ENCODE measurements at regions not wholly inside any gene's neighbourhood (a gene's known extent, or its start where the extent isn't known, plus 50 kb on each side); places are given as distances from the start of the nearest gene placed in this dataset.
"Not testable (repeated sequence)": the region's sequence is repeated elsewhere in the genome, so short reads cannot be mapped to it uniquely, and the experiment has no call there.

- peak; percentile 56 for DNase-seq
Observed at GRCh38 chr12:93223440-93224426, 154.0 kb upstream of the NUDT4 start.

GRCh38 chr12:93225094-93225493 is 152.6 kb upstream of the NUDT4 start:
- DNase-seq: no peak

DNA sequence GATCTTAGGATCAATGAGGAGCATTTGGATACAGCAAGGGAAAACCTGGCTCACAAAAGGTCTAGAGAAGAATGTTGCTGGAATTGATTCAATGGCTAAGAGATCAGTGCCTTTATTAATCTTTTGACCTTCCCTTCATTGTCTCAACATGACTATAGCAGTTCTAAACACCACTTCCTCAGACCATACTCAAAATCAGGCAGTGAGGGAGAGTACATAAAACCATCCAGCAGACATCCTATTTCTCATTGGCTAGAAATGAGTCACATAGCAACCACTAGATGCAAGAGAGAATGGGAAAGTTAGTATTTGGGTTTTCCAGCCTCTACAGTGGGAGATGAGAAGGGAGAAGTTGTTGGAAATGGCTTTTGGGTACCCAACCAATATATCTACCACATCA is 151.4 kb upstream of the NUDT4 start:
- no peak for DNase-seq

- DNase-seq: no peak
Observed at GRCh38 chr12:93229494-93230325, 148.0 kb upstream of the NUDT4 start.

DNA sequence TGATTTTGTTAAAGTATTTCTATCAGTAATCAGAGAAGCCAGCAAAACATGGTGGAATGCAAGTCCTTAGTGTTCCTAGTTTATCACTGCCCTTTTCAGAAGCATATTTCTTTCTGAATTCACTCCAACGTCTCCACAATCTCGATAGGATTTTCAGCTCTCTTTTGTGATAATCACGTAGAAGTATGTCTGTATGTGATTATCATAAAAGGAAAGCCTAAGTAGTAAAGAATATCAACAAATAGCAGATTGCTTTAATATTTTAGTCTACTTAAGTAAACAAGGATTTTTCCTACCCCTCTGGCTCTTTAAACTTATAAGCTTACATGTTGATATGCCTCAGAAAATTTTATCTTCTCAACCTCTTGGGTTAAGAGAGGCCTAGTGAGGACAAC is 147.4 kb upstream of the NUDT4 start:
- DNase-seq: no peak

- DNase-seq: no peak
Observed at GRCh38 chr12:93231938-93232337, 145.8 kb upstream of the NUDT4 start.

- DNase-seq: peak; percentile 47
Observed at GRCh38 chr12:93234641-93235040, 143.1 kb upstream of the NUDT4 start.

- DNase-seq: no peak
Observed at GRCh38 chr12:93235881-93236280, 141.8 kb upstream of the NUDT4 start.

DNA sequence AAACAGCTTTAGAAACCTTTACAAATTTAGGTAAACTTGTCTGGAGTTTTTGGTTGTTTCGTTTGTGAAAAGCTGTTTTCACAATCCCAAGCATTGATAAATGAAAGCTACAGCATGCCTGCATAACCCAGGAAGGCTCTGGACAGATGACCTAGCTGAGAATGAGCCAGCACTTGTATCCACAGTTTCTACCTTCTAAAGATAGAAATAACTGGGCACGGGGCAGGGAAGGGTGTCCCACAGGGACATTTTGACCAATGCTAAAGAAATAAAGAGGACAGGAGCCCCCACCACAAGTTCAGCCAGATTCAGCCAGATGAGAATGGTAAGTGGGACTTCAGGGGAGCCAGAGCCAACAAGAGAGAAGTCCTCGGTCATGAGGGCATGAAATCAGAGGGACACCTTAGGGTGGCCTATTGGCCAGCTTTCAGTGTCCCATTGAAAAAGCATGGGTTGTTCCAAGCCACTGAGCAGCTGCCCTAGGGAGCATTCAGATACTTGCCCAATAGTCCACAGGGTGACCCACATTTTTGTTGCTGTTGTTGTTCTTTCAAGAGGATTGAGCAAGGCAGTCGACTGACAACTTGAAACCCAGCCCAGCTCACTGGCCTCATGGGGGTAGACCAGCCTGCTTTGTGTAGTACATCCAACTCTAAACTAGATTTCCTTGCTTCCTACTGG is 140.3 kb upstream of the NUDT4 start:
- DNase-seq: no peak

- DNase-seq: not testable (repeated sequence)
Observed at GRCh38 chr12:93238512-93239262, 139.0 kb upstream of the NUDT4 start.

- DNase-seq: not testable (repeated sequence)
Observed at GRCh38 chr12:93239789-93240188, 137.9 kb upstream of the NUDT4 start.

DNA sequence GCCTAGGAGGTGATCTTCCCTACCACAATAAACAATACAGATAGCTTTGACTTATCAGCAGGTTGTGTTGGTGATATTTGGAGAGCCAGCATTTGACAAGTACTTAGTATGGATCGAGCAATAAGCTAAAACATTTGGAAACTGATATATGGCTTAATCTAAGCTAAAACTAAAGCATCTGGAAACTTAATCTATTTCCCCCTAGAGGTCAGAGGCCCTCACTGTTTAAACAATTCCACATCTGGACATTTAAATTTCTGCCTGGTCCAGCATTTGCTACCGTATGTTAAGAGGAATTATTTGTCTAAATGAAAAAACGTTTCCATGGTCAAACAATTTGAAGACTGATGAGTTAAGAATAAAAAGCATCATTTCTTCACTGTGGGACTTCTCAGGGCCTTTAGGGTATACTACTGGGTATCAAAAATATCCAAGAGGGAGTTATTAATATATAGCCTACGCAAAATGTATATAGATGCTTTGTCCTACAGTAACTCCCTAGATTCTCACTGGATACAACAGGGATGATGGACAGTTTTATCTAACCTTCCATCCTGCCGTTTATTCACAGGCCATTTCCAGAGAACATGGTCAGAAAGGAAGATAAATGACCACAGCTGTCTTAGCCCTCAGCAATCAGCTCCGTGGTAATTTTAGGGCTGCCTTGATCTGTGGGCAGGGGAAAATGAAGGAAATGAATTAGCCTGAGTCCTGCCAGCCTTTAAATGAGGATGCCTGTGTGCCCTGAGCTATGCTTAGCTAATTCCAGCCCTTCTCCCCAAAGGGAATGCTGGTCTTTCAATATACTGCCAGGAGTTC is 135.4 kb upstream of the NUDT4 start:
- DNase-seq: no peak

- DNase-seq: no peak
Observed at GRCh38 chr12:93243382-93243688, 134.4 kb upstream of the NUDT4 start.

DNA sequence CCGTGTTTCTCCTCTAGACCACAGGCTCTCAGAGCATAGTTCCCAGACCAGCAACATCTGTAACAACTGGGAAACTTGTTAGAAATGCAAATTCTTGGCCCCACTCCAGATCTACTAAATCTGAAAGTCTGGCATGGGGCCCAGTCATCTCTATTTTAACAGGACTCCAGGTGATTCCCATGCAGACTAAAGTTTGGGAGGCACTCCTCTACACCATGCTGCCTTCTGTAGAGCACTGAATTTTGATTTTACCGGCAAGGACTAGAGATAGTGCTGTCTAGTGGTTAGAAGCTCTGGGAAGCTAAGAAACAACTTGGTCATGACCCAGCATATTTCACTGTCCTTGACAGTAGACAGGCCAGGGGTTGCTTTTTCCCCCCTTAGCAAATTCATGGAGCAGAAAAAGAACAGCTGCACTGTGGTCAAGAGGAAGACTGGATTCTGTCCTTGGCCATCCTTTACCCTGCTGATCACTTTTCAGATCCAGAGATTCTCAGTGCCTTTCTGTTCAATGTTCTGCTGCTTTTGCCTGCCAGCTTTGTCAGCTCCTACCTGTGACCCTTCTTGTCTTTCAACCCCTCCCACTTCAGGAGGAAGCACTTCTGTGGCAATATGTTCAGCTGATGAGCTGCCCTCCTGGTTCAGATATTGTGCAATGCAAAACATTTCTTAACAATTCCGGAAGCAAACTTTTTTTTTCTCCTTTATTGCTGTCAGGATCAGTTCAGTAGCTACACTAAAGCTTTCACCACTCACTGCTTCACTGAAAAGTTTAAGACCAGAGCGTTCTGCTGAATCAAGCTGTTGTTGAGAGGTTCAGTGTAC is 133.8 kb upstream of the NUDT4 start:
- peak; percentile 54 for DNase-seq

DNA sequence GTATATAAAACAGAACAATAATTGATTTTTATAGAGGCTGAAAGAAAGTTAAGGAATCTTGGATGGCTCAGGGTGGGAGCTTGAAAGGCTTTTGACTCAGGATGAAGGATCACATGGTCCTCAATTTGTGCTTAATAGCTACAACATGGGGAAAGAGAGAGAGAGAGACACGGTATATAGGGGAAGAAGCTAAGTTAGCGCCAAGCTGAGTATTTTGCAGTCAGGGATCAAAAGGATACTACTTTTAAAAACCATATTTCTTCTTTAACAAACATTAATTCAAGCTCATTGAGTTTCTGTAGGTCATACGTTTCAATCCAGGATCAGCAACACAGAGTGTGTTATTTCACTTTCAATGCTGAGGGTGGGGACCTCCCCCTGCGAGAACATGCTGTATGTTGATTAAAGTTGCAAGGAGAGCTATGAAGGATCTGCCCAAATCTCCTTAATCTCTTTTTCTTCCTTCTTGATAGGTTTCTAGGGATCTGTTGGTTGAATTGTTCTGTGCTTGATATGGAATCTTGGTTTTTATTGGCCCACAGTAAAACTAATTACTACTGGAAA is 133.1 kb upstream of the NUDT4 start:
- no peak for DNase-seq

GRCh38 chr12:93245543-93245942 is 132.2 kb upstream of the NUDT4 start:
- no peak for DNase-seq

GRCh38 chr12:93247313-93247991 is 130.3 kb upstream of the NUDT4 start:
- no peak for DNase-seq

GRCh38 chr12:93252221-93252620 is 125.5 kb upstream of the NUDT4 start:
- no peak for DNase-seq

DNA sequence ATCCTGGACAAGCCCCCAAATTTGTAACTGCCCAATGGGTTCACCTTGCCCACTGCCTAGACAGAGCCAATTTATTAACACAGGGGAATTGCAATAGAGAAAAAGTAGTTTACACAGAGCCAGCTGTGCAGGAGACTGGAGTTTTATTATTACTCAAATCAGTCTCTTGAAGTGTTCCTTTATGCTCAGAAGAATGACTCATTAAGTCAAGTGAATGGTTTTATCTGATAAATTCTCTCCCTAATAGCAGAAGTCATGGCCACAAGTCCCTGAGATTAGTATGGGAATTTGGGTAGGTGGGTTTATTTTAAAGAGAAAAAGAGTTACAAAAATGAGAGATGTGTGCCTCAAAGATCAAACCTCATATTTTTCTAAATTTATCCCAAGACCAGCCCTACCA is 122.8 kb upstream of the NUDT4 start:
- DNase-seq: no peak

Measured in NCI-H2171 treated with DMSO at 0.1 percent for 48 hours (cell line).